Right renal pelvis (tissue), 4 donors: ENCODE measurements at regions not wholly inside any gene's neighbourhood (a gene's known extent, or its start where the extent isn't known, plus 50 kb on each side); places are given as distances from the start of the nearest gene placed in this dataset.

Experiments used
- DNase-seq, 4 donors: peaks; one replicate each; pipeline ENCODE4 v3.0.0-alpha.2; 2013; ENCODE audit warnings: low read depth in 4 of 4, low spot score in 3 of 4, missing footprints in 1 of 4

DNA sequence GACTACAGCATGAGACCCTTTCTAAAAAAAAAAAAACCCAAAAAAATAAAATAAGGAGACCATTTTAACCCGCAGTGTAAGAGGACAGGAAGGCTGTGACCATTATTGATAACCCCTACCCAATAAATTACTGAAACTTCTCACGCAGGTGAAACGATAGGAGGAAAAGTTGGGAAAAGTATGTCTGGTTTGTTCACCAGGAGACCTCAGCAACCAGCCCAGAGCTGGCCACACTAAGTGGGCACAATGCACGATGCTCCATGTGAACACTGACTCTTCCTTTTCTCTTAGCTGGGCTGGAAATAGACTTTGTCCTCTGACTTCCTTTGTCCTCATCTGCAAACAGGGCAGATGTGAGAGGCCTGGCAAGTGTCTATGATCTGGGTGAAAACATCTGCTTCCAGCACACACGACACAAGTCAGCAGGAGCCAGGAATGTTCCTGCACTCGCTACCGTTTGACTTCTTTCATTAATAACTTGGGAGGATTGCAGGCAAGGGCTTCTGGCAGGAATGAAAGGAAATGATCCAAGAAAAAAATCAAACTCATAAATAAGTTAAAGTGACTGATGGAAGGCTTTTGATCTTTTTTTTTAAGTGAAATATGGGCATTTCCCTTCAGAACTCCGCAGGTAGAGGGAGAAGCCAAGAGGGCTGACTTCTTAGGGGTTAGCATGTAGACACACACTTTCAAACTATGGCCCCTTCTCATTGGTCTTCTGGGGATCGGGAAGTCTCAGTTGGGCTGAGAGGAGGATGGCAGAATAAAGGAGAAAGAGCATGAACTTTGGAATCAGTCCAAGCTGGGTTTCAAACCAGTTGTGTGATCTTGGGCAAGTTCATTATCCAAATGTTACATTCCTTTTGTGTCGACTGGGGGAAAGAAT is 137.4 kb upstream of the MYCN start:
- DNase-seq: no peak

DNA sequence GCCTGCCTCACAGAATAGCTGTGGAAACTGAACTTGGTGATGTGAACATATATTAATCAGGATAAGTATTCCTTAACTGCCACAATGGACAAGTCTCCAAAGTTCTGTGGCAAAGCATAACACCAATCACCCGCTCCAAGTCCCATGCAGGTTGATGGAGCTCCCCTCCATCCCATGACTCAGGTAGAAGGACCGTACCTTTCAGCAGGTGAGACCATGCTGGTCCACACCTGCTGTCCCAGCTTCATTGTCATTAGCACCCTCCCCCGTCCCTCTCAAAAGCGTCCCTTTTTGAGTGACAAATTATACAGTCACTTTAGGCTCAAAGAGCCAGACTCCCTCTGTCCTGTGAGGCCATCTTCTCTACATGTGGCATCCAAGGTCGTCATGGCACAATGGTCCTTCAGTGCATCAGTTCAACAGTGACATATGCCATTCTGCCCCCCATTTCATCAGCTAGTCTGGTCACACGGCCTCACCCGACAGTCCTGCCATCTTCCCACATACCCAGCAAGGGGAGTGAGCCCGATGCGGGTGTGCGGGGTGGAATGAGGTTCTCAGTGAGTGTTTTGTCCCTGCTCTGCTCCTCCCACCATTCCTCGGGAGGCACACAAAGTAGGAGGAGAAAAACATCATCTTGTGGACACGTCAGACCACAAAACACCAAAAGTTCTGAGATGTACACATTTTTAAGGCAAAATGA is 136.7 kb upstream of the MYCN start:
- DNase-seq: no peak

DNA sequence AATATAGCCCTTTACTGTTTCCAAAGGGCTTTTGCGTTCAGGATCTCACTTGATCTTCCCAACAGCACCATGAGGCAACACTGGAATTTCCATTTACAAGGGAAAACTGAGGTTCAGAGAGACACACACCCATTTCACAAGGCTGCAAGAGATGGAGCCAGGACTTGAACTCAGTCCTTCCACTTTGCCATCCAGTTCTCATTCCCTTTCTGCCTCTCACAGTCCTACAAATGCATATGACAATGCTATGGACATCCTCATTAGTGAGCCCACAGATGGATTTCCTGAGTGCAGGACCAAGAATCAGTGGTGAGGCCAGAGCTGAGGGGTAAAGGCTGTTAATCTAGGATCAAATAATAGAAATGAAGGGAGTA is 136.1 kb upstream of the MYCN start:
- no peak for DNase-seq

DNA sequence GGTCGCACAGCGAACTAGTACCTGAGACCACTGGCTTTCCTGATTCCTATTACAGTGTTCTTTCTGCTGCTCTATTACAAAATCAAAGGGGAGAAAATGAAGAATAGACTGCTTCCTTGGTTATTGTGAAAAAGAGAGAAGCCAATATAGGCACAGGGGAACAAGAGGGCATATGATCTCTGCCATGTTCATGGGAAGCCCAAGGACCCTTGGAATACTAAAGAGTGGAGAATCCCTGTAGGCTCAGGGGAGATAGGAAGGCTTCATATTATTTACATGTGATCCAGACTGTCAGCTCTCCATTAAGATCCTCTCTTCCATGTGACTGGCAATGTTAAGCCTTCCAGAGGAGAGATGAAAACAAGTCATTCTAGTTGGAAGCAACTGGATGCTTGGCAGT is 135.7 kb upstream of the MYCN start:
- no peak for DNase-seq

DNA sequence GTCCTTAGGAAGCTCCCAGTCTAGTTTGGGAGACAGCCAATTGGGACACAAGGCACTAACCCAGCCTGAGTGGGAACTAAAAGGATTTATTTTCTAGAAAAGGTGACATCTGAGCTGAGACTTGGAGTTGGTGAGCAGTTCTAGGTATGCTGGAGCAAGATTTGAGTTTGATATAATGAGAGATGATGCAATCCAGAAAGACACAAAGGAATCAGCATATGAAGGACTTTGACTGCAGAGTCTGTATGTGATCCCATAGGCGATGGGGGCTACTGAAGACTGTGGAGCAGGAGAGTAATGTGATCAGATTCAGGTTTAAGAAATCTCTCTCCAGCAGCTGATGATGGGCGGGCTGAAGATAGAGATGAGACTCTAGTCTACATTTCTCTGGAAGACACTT is 135.1 kb upstream of the MYCN start:
- no peak for DNase-seq

DNA sequence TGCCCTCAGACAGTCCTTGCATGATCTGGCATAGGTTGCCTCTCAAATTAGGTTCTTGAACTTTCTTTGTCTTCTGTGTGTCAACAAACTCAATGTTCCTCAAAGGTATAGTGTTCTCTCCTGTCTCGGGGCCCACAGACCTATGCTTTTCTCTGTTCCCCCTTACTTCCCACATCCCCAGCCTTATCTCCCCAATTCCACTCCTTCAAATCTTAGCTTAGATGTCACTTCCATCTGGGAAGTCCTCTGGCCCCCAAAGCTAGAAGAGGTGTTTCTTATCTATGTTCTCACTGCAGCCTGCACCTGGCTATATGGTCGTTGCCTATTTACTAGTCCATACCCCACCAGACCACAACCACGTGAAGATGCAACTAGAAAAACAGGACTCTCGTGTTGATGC is 134.6 kb upstream of the MYCN start:
- no peak for DNase-seq

DNA sequence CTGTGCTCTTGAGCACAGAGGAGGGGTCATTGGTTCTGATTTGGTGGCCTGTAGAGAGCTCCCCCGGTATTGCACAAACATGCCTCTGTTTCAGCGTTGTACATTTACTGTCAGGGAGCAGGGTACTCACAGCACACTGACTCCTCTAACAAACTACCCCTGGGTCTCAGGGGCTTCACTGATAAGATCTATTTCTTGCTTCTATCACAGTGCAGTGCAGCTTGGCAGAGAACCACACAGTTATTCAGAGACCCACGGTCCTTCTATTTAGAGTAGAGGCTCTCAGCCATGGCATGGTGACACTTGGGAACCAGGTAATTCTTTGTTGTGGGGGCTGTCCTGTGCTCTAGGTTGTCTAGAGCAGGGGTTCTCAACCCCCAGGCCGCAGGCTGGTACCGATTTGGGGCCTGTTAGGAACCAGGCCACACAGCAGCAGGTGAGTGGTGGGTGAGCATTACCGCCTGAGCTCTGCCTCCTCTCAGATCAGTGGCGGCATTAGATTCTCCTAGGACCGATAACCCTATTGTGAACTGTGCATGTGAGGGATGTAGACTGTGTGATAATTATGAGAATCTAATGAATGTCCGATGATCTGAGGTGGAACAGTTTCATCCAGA is 133.4 kb upstream of the MYCN start:
- DNase-seq: no peak

DNA sequence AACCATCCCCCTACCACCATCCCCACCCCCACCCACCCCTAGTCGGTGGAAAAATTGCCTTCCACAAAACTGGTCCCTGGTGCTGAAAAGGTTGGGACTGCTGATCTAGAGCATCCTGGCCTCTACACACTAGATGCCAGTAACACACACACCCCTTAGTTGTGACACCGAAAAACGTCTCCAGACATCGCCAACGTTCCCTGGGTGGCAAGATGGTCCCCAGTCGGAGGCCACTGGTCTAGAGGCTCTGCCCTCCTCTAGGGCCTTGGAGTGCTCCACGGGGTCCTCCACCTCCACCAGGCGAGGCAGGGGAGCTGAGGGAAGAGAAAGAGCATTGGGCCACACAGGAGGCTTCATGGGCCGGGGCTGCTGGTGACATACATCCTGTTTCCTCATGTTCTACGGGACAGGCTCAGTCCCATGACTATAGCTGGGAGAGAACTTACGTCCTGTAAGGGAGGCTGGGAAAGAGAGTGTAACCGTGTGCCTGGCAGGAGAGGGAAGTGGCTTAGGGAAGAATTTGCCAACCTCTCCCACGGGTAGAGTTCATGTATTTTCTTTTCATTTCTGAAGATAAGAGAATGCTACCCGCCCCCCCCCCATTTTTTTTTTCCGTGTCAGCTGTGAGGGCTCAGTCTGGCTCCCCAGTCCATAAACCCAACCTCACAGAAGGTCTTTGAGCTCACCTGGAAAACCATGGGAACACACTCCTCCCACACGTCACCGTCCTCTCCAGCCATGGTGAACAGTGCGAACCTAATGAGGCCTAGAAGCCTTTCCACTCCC is 132.7 kb upstream of the MYCN start:
- DNase-seq: no peak

DNA sequence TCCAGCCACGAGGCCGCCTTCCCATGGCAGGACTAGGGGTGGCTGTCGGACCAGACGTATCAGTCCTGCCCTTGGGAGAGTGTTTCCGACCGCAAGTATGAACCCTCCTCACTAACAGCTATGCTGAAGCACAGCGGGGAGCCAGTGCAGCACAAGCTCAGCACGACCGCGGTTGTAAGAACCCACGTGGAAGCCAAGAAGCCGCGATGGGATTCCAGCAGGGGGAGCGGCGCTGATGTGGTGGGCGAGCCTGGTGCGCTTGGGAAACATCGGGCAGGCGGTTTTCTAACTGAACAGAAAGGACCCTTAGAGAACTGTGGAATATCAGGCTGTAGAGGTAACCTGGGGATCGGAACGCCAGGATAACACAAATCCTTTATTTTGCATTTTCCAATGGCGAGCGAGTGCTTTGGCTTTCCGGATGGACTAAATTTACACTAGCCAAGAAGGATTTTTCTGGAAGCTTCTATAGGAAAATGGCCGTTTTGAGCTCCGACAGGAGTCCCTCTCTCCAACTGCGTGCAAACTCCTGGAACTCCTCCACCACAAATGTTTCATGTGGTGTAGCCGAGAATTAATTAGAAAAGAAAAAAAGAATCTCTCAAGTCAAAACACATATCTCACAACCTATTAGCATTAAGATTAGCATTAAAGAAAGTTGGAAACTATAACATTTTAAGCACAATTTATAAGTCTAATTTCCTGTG is 132.0 kb upstream of the MYCN start:
- DNase-seq: no peak

DNA sequence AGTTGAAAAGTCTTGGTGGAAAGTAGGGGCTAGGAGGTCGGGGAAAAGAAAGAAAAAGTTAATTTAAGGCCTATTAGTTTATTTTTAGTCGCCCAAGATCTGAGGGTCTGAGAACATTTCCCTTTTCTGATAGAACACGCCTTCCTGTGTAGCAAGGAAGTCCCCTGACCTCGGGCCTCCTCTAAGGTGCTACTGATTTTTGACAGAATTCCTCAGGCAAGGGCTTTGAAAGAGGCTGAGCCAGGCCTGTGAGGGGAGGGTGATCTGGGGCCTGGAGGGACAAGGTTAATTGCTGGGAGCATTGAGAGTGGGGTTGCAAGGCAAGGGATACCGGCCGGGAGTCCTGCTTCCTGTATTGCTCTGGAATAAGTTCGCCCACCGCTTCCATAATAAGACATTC is 131.4 kb upstream of the MYCN start:
- DNase-seq: no peak

DNA sequence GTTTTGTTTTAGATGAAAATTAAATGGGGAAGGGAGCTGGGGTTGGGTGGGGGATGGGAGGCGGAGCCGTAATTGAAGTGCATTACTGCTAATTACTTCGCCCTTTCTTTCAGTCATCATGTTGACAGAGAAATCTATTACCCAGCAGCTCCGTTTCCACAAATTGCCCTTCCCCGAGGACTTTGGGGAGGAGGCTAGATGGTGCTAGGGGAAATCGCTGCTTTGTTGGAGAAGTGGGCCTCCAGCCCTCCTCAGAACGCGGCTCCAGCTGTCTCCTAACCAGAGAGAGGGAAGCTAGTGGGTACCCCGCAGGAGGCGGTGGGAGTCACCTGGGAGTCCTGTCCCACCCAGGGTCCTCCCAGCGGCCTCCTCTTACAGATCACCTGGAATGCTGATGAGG is 130.9 kb upstream of the MYCN start:
- DNase-seq: no peak

DNA sequence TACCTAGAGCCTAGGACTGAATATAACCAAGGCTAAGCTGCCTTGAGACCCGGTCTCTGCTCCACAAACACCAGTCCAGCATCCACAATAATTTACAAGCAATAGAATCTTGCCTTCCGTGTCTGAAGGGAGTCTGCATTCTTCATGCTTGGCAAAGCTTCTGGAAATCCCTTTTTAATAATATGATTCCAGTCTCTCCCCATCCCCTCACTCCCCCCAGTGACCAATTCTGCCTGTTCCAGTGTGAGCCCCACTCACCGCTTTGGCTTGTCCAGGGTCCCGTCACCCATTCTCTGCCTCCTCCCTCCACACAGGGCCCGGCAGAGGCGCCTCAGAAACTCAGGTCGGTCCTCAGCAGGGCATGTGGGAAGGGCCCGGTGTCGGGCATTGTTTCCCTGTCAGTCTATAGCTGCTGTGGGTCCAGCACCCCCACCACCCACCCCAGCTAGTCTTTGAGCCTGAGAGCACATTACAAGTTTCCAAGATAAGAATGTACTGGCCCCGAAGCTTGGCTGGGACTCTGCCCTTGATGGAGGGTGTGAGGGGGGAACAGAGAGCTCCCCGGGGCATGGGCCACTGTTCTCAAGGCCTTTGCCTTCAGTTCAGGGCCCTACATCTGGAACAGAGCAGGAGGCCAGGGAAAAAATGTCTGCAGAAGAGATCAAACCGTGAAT is 129.7 kb upstream of the MYCN start:
- DNase-seq: no peak

DNA sequence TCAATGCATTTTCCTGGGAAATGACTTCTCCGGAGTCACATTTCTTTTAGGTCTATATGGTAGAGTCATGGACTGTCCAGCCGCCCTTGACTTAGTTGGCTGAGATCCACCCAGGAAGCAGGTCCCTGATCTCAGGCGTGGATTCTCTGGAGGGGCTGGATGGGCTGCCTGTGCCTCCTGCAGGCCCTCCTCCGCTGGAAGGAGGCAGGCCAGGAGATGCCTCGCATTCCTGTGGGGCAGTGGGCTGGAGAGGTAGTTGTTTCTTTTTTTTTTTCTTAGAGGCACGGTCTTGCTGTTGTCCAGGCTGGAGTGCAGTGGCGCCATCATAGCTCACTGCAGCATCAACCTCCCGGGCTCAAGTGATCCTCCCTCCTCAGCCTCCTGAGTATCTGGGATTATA is 129.0 kb upstream of the MYCN start:
- no peak for DNase-seq

DNA sequence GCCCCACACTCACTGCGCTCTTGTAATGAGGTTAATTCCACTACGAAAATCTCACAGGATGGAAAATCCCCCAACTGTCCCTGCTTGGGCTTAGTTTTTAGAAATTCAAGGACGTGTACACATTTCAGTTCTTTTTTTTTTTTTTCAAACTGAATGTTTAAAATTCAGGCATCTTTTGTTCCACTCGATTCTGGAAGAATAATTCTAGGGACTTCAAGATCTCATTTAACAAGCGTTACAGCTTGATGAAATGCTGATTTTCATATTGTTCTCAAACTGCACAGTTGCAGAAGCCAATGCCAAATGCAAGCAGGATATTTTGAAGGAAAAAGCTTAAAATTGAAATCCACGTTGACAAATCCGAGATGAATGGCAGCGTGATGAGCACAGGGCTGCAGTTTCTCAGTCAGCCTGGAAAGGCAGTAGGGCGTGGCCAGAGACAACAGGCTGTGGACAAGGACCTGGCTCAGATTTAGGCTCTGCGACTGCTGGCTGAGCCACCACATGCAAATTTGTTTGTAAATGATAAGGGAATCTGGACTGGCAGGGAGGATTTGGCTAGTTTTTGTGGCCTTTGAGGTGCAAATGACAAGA is 128.1 kb upstream of the MYCN start:
- DNase-seq: no peak

DNA sequence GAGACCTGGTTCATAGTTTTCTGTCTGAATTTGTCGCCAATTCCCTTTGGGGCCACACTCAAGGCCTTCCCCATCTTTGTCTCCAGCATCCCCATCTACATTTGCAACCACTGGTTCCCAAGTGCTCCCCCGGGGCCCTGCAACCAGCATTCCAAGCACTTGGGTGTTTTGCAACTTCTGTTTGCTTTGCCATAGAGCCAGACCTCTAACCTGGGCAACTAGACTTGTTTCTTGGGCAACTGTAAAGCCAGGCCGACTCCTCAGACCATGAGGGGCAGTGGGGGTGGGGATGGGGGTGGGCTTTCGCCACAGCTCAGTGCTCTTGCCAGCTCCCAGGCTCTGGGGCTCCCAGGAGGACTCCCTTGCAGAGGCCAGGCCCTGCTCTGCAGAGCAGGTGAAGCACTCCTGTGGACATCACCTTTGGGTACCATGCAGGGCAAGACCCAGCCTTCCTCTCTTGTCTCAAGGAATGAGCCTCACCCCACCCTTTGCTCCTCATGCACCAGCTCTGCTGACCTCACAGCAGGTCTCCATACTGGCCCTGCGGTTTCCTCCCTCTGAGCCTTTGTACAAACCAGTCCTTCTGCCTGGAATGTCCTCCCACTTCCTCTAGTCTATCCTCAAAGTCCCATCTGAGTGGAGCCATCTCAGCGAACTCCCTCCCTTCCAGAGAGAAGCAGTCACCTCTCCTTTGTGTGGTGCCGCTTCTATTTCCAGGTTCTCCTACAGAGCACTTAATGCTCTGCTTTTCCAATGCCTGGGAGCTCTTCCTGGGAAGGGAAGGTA is 126.7 kb upstream of the MYCN start:
- no peak for DNase-seq

DNA sequence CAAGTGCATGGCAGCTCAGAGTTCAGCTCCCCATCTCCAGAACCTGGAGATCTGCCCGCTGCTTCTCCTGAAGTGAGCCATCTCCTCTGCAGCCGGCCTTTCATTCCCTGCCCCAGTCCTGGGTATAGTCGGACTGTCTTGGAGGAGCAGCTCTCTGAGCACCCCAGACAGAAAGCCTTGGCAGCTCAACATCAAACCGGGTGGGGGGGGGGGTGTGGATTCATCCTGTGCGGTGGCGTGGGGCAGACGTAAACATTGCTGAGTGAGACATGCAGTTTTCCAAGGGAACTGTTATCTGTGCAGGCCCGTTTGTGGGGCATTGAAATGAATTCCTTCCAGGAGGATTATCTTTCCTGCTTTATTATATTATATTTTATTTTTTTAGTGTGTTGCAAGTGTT is 125.9 kb upstream of the MYCN start:
- DNase-seq: no peak

DNA sequence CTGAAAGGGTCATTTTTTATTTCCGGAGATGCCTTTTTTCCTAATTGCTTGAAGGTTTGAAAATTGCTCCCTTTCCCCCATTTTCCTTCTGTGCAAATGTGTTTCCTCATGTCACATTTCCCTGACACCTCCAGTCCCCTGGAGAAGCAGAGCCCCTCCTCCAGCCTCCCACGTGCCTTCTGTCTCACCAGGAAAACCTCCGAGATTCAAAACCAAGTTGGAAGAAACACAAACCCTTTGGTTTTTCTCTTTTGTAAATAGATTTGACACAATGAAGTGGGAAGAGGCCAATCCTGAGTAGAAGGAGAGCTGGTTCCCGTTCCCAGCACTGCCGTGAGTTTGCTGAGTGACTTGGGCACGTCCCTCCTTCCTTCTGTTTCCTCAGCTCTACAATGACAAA is 125.4 kb upstream of the MYCN start:
- DNase-seq: no peak

DNA sequence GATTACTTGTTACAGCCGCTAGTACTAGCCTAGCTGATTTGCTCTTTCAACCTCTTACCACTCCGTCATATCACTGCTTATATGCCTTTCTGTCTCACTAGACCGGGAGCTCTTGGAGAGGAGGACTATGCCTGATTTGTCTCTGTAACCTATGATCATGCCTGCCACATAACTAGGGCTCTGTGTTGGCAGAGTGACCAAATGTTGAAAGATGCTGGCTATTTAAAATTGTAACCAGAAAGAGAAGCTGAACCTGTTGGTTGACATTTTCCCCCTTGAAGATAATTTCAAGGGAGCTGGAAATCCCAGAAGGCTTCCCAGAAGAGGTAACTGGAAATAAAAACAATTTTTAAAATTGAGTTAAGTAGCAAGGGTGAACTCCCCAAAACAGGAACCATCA is 124.1 kb upstream of the MYCN start:
- no peak for DNase-seq
